OCI-LY3 (cell line): ENCODE measurements at regions not wholly inside any gene's neighbourhood (a gene's known extent, or its start where the extent isn't known, plus 50 kb on each side); places are given as distances from the start of the nearest gene placed in this dataset.

Experiments
- EZH2phosphoT487 ChIP-seq: fragments of 200-600 bp; shearing (Covaris generic); IDR thresholded peaks from 2 replicates; pipeline ENCODE4 v1.6.1; 2018; ENCODE audit warnings: antibody characterized with exemption, mixed run types, low read depth
- TF ChIP-seq, protein P1 (sequence below): fragments of 200-600, 300-600 bp; sonication (generic); IDR thresholded peaks from 2 replicates; pipeline ENCODE4 v1.5.1; 2014; ENCODE audit warnings: antibody characterized with exemption, low read length, low read depth

GRCh38 chr2:136378712-136379595 lies 261.0 kb upstream of the CXCR4 start:
- TF ChIP-seq, protein P1, sequence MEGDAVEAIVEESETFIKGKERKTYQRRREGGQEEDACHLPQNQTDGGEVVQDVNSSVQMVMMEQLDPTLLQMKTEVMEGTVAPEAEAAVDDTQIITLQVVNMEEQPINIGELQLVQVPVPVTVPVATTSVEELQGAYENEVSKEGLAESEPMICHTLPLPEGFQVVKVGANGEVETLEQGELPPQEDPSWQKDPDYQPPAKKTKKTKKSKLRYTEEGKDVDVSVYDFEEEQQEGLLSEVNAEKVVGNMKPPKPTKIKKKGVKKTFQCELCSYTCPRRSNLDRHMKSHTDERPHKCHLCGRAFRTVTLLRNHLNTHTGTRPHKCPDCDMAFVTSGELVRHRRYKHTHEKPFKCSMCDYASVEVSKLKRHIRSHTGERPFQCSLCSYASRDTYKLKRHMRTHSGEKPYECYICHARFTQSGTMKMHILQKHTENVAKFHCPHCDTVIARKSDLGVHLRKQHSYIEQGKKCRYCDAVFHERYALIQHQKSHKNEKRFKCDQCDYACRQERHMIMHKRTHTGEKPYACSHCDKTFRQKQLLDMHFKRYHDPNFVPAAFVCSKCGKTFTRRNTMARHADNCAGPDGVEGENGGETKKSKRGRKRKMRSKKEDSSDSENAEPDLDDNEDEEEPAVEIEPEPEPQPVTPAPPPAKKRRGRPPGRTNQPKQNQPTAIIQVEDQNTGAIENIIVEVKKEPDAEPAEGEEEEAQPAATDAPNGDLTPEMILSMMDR = peak; percentile 91
- TF ChIP-seq EZH2phosphoT487 = no peak
